HCT116 (cell line): ENCODE measurements at regions not wholly inside any gene's neighbourhood (a gene's known extent, or its start where the extent isn't known, plus 50 kb on each side); places are given as distances from the start of the nearest gene placed in this dataset.

Experiments
- ATAC-seq: fragments of 200-7000 bp; cut with Tn5 transposase; 2 replicates; pipeline ENCODE4 v1.9.1; 2020; ENCODE audit warnings: mild to moderate bottlenecking, moderate library complexity
- BruUV-seq: library from RNA; stranded (reverse); fragments of 400-500 nt; replicated peaks from 2 replicates; lab custom pipeline; 2021; lab: Mats Ljungman, UMichigan
- CTCF ChIA-PET: fragments of 300-600 bp; sonication (Branson Sonifier 250); formaldehyde crosslinking; loops from one replicate; lab custom pipeline; 2021; ENCODE audit warnings: antibody characterized with exemption; lab: Charles Lee
- POLR2A ChIA-PET: fragments of 300-600, 350-600 bp; sonication (Branson Sonifier 250); formaldehyde crosslinking; loops from one replicate; lab custom pipeline; 2021; ENCODE audit warnings: antibody characterized with exemption; lab: Charles Lee
- RAD21 ChIA-PET, 2 experiments: fragments of 300-600 bp; sonication (Branson Sonifier 250); formaldehyde crosslinking; loops; one replicate each; lab custom pipeline; 2023; ENCODE audit warnings: low total read pairs in 2 of 2; ENCODE audit not compliant: uncharacterized antibody in 2 of 2, unreplicated experiment in 2 of 2, low non-redundant PET in 1 of 2; lab: Charles Lee
- DNase-seq: peaks from one replicate; pipeline ENCODE4 v3.0.0-alpha.2; 2010; ENCODE audit warnings: low read depth, low spot score
- H2AFZ ChIP-seq: fragments of 200-600 bp; shearing (Covaris generic), sonication (generic); 2 replicates; pipeline ENCODE4 v1.6.1; 2017; ENCODE audit warnings: low read depth, mixed run types, mixed read lengths, antibody characterized with exemption, low read length; ENCODE audit not compliant: poor library complexity, severe bottlenecking
- H3K27ac ChIP-seq: 2 replicates; pipeline ENCODE4 v1.5.1; 2012; ENCODE audit warnings: low read depth, low read length
- H3K27me3 ChIP-seq: fragments of 200-600 bp; sonication (generic); 2 replicates; pipeline ENCODE4 v1.6.1; 2016; ENCODE audit warnings: mixed run types, low read length, mixed read lengths; ENCODE audit not compliant: insufficient read depth
- H3K36me3 ChIP-seq, 2 experiments: fragments of 200-500 bp in 1 of 2; fragments of 200-600 bp in 1 of 2; sonication (Bioruptor generic) in 1 of 2; sonication (generic) in 1 of 2; 2 replicates each; pipeline versions ENCODE4 v1.5.1 to v1.6.1; 2014 to 2016; ENCODE audit warnings: low read length in 2 of 2, inconsistent platforms in 1 of 2, mixed read lengths in 1 of 2, mixed run types in 1 of 2; ENCODE audit not compliant: insufficient read depth in 2 of 2, control insufficient read depth in 1 of 2
- H3K4me1 ChIP-seq, 2 experiments: fragments of 200-600 bp in 1 of 2; sonication (generic) in 1 of 2; 2 replicates each; pipeline versions ENCODE4 v1.5.1 to v1.6.1; 2012 to 2017; ENCODE audit warnings: low read length in 2 of 2, inconsistent platforms in 1 of 2, mild to moderate bottlenecking in 1 of 2, mixed read lengths in 1 of 2, mixed run types in 1 of 2, moderate library complexity in 1 of 2; ENCODE audit not compliant: insufficient read depth in 2 of 2, control insufficient read depth in 1 of 2
- H3K4me2 ChIP-seq: fragments of 200-600 bp; sonication (generic); 2 replicates; pipeline ENCODE4 v1.6.1; 2017; ENCODE audit warnings: mixed run types, low read length, mixed read lengths
- H3K4me3 ChIP-seq, 2 experiments: fragments of 200-600 bp in 1 of 2; sonication (generic) in 1 of 2; replicated peaks in 1 of 2; 2 replicates each; pipeline ENCODE4 v1.5.1; 2011 to 2016; ENCODE audit warnings: low read length in 2 of 2, control low read depth in 1 of 2, low read depth in 1 of 2, mild to moderate bottlenecking in 1 of 2, mixed read lengths in 1 of 2, mixed run types in 1 of 2
- H3K79me2 ChIP-seq: fragments of 200-600 bp; sonication (generic); 2 replicates; pipeline ENCODE4 v1.6.1; 2017; ENCODE audit warnings: mild to moderate bottlenecking, mixed run types, low read length, moderate library complexity, mixed read lengths; ENCODE audit not compliant: insufficient read depth
- H3K9ac ChIP-seq: fragments of 200-600 bp; sonication (generic); 2 replicates; pipeline ENCODE4 v1.6.1; 2016; ENCODE audit warnings: low read length, mixed read lengths
- H3K9me2 ChIP-seq: fragments of 200-600 bp; sonication (generic), shearing (Covaris generic); 2 replicates; pipeline ENCODE4 v1.6.1; 2017; ENCODE audit warnings: mixed run types, mild to moderate bottlenecking, moderate library complexity; ENCODE audit not compliant: insufficient read depth
- H3K9me3 ChIP-seq, 2 experiments: fragments of 200-500 bp in 1 of 2; fragments of 200-600 bp in 1 of 2; sonication (Bioruptor generic) in 1 of 2; sonication (generic) in 1 of 2; 2 replicates each; pipeline ENCODE4 v1.6.1; 2014 to 2017; ENCODE audit warnings: low read length in 2 of 2, mixed read lengths in 2 of 2, inconsistent platforms in 1 of 2, low read depth in 1 of 2, mild to moderate bottlenecking in 1 of 2, mixed run types in 1 of 2, moderate library complexity in 1 of 2; ENCODE audit not compliant: control insufficient read depth in 1 of 2, insufficient read depth in 1 of 2
- H4K20me1 ChIP-seq: fragments of 200-600 bp; sonication (generic), shearing (Covaris generic); 2 replicates; pipeline ENCODE4 v1.6.1; 2017; ENCODE audit warnings: mixed run types, mild to moderate bottlenecking, moderate library complexity; ENCODE audit not compliant: insufficient read depth
- CBX3 ChIP-seq: IDR thresholded peaks from 2 replicates; pipeline ENCODE4 v1.6.1; 2012; ENCODE audit warnings: low read depth
- ELF1 ChIP-seq: IDR thresholded peaks from 2 replicates; pipeline ENCODE4 v1.6.1; 2012; ENCODE audit warnings: low read depth, borderline replicate concordance
- EZH2 ChIP-seq: fragments of 200-600 bp; sonication (generic); IDR thresholded peaks from 2 replicates; pipeline ENCODE4 v1.6.1; 2017; ENCODE audit warnings: antibody characterized with exemption, mixed run types
- FOSL1 ChIP-seq: IDR thresholded peaks from 2 replicates; pipeline ENCODE4 v1.6.1; 2012; ENCODE audit warnings: low read depth
- JUND ChIP-seq: IDR thresholded peaks from 2 replicates; pipeline ENCODE4 v1.6.1; 2012
- MAX ChIP-seq: IDR thresholded peaks from 2 replicates; pipeline ENCODE4 v1.6.1; 2012
- POLR2A ChIP-seq: IDR thresholded peaks from 2 replicates; pipeline ENCODE4 v1.7.0; 2011; ENCODE audit warnings: borderline replicate concordance; ENCODE audit not compliant: insufficient read depth, insufficient read length; ENCODE audit errors: extremely low read depth
- POLR2AphosphoS5 ChIP-seq: IDR thresholded peaks from 2 replicates; pipeline ENCODE4 v1.6.1; 2011; ENCODE audit warnings: mild to moderate bottlenecking, low read depth, low read length, moderate library complexity
- RAD21 ChIP-seq: IDR thresholded peaks from 2 replicates; pipeline ENCODE4 v1.6.1; 2012; ENCODE audit warnings: low read depth, mild to moderate bottlenecking
- SIN3A ChIP-seq: IDR thresholded peaks from 2 replicates; pipeline ENCODE4 v1.6.1; 2012; ENCODE audit warnings: low read depth
- SP1 ChIP-seq: IDR thresholded peaks from 2 replicates; pipeline ENCODE4 v1.6.1; 2012; ENCODE audit warnings: low read depth
- TCF7L2 ChIP-seq: IDR thresholded peaks from 2 replicates; pipeline ENCODE4 v1.7.0; 2011; ENCODE audit warnings: borderline replicate concordance, inconsistent platforms; ENCODE audit not compliant: insufficient read depth, insufficient read length; ENCODE audit errors: extremely low read depth
- YY1 ChIP-seq: IDR thresholded peaks from 2 replicates; pipeline ENCODE4 v1.6.1; 2011; ENCODE audit warnings: low read length, low read depth, moderate library complexity, mild to moderate bottlenecking; ENCODE audit not compliant: insufficient replicate concordance; ENCODE audit errors: extremely low read depth
- ZFX ChIP-seq: fragments of 450-650 bp; IDR thresholded peaks from 2 replicates; pipeline ENCODE4 v1.6.1; 2017
- ZNF274 ChIP-seq: fragments of 200-500 bp; sonication (Bioruptor generic); IDR thresholded peaks from 2 replicates; pipeline ENCODE4 v1.6.1; 2014; ENCODE audit warnings: mild to moderate bottlenecking, low read depth, low read length, inconsistent platforms
- intact Hi-C: fragments of 100-400 bp; cut with micrococcal nuclease; formaldehyde crosslinking; loops from 2 replicates; pipeline ENCODE4 v1.10.0; 2022
- TF ChIP-seq, protein P1 (sequence below): IDR thresholded peaks from 2 replicates; pipeline ENCODE4 v1.6.1; 2012
- TF ChIP-seq, protein P2 (sequence below): IDR thresholded peaks from 2 replicates; pipeline ENCODE4 v1.6.1; 2012; ENCODE audit warnings: low read depth
- TF ChIP-seq, protein P3 (sequence below), 3 experiments: fragments of 200-600 bp in 1 of 3; sonication (generic) in 1 of 3; IDR thresholded peaks in 2 of 3; conservative IDR thresholded peaks in 1 of 3; 2 replicates each; pipeline ENCODE4 v1.5.1; 2012 to 2017; ENCODE audit warnings: low read depth in 2 of 3, low read length in 2 of 3, antibody characterized with exemption in 1 of 3, borderline replicate concordance in 1 of 3, control low read depth in 1 of 3, mild to moderate bottlenecking in 1 of 3, mixed read lengths in 1 of 3, mixed run types in 1 of 3, moderate library complexity in 1 of 3; ENCODE audit not compliant: insufficient read depth in 1 of 3
- TF ChIP-seq, protein P4 (sequence below): IDR thresholded peaks from 2 replicates; pipeline ENCODE4 v1.6.1; 2011; ENCODE audit warnings: mild to moderate bottlenecking, low read length, moderate library complexity; ENCODE audit not compliant: insufficient replicate concordance; ENCODE audit errors: extremely low read depth

DNA sequence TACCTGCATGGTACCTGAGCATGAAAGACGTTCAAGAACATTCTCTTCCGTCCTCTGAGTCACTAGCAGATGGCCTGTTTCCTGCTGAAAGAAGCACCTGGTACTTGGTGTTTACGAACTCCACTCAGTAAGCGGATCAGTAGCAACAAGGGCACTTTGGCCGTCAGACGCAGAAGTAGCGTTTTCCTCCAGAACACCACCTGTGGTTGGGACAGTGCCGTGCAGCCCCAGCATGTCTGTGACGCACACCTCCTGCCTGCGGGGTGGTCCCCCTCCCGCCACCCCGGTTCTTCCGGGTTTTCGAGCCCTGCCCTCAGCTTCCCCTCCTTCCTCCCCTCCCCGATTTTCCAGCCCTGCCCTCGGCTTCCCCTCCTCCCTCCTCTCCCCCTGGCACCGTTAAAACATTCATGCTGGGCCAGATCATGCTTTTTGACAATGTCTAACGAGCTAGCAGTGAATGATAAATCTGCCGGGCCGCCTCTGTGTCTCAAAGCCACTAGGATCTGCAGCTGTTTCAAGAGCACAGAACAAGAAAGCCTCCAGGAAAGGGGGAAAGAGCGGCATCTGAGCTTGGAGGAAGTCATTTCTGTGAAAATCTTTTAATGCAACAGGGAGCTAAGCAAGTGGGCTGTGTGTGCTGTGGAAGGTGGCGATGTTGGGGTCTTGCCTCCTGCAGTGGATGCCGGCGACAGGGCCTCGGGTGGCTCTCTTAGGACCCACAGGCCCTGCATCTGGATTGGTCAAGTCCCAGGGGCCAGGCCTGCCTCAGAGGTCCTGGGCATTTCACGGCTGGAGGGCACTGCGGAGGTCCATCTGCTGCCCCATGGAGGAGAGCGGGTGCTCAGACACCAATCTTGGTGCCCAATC lies 207.9 kb downstream of the ERMARD start:
- Histone ChIP-seq H3K9me3 (no peaks in the 10 kb centered on the region), H2AFZ (no peak overlapping the region), H3K9me2 (no peaks in the 10 kb centered on the region), H3K4me1 (no peaks in the 10 kb centered on the region), H3K36me3 (no peaks in the 10 kb centered on the region), H3K27ac (no peak overlapping the region), H3K27me3 (no peaks in the 10 kb centered on the region)
- CTCF ChIA-PET = no interaction called here
- intact Hi-C loops = loop anchor here (10.0 kb wide), 2 partner anchors 305 to 1005 kb away; no protein-coding TSS in a partner anchor
- DNase-seq = no peak
- TF ChIP-seq TCF7L2 (no peak), ZNF274 (no peak), POLR2A (no peak), CBX3 (no peak), ELF1 (no peak), POLR2AphosphoS5 (no peak), RAD21 (no peak), SP1 (no peak), SIN3A (no peak), MAX (no peak), FOSL1 (no peak), YY1 (no peak), EZH2 (no peak), ZFX (no peak), JUND (no peak)
- TF ChIP-seq, protein P1, sequence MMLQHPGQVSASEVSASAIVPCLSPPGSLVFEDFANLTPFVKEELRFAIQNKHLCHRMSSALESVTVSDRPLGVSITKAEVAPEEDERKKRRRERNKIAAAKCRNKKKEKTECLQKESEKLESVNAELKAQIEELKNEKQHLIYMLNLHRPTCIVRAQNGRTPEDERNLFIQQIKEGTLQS = no peak
- TF ChIP-seq, protein P2, sequence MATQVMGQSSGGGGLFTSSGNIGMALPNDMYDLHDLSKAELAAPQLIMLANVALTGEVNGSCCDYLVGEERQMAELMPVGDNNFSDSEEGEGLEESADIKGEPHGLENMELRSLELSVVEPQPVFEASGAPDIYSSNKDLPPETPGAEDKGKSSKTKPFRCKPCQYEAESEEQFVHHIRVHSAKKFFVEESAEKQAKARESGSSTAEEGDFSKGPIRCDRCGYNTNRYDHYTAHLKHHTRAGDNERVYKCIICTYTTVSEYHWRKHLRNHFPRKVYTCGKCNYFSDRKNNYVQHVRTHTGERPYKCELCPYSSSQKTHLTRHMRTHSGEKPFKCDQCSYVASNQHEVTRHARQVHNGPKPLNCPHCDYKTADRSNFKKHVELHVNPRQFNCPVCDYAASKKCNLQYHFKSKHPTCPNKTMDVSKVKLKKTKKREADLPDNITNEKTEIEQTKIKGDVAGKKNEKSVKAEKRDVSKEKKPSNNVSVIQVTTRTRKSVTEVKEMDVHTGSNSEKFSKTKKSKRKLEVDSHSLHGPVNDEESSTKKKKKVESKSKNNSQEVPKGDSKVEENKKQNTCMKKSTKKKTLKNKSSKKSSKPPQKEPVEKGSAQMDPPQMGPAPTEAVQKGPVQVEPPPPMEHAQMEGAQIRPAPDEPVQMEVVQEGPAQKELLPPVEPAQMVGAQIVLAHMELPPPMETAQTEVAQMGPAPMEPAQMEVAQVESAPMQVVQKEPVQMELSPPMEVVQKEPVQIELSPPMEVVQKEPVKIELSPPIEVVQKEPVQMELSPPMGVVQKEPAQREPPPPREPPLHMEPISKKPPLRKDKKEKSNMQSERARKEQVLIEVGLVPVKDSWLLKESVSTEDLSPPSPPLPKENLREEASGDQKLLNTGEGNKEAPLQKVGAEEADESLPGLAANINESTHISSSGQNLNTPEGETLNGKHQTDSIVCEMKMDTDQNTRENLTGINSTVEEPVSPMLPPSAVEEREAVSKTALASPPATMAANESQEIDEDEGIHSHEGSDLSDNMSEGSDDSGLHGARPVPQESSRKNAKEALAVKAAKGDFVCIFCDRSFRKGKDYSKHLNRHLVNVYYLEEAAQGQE = no peak
- TF ChIP-seq, protein P3, sequence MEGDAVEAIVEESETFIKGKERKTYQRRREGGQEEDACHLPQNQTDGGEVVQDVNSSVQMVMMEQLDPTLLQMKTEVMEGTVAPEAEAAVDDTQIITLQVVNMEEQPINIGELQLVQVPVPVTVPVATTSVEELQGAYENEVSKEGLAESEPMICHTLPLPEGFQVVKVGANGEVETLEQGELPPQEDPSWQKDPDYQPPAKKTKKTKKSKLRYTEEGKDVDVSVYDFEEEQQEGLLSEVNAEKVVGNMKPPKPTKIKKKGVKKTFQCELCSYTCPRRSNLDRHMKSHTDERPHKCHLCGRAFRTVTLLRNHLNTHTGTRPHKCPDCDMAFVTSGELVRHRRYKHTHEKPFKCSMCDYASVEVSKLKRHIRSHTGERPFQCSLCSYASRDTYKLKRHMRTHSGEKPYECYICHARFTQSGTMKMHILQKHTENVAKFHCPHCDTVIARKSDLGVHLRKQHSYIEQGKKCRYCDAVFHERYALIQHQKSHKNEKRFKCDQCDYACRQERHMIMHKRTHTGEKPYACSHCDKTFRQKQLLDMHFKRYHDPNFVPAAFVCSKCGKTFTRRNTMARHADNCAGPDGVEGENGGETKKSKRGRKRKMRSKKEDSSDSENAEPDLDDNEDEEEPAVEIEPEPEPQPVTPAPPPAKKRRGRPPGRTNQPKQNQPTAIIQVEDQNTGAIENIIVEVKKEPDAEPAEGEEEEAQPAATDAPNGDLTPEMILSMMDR (IDR thresholded peaks at IDR 0.05 in 2 of 3, conservative IDR thresholded peaks at IDR 0.05 in 1 of 3; ENCODE audit: borderline replicate concordance in 1 of 3, insufficient read depth in 1 of 3, low read depth in 2 of 3, low read length in 2 of 3) = no peak
- TF ChIP-seq, protein P4, sequence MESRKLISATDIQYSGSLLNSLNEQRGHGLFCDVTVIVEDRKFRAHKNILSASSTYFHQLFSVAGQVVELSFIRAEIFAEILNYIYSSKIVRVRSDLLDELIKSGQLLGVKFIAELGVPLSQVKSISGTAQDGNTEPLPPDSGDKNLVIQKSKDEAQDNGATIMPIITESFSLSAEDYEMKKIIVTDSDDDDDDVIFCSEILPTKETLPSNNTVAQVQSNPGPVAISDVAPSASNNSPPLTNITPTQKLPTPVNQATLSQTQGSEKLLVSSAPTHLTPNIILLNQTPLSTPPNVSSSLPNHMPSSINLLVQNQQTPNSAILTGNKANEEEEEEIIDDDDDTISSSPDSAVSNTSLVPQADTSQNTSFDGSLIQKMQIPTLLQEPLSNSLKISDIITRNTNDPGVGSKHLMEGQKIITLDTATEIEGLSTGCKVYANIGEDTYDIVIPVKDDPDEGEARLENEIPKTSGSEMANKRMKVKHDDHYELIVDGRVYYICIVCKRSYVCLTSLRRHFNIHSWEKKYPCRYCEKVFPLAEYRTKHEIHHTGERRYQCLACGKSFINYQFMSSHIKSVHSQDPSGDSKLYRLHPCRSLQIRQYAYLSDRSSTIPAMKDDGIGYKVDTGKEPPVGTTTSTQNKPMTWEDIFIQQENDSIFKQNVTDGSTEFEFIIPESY = no peak
- TF ChIP-seq, all 23 proteins: peak for 0
- no TSS peak for BruUV-seq
- ChIA-PET RAD21 (interaction anchor here in 1 of 2 experiments (0.7 kb wide), 1 partner anchor 331 kb away, joined by 3 read pairs; the partner anchor contains the start of gene DLL1), POLR2A (no interaction called here)
- no peak overlapping the region for H3K4me2 ChIP-seq
- no peaks in the 10 kb centered on the region for H3K79me2 ChIP-seq
- no peak overlapping the region for H3K9ac ChIP-seq
- no peak overlapping the region for H3K4me3 ChIP-seq
- no peak for ATAC-seq
- no peaks in the 10 kb centered on the region for H4K20me1 ChIP-seq
